Ishikawa (cell line): ENCODE measurements at regions not wholly inside any gene's neighbourhood (a gene's known extent, or its start where the extent isn't known, plus 50 kb on each side); places are given as distances from the start of the nearest gene placed in this dataset.

ENCODE experiments used
- CEBPB ChIP-seq: IDR thresholded peaks from 2 replicates; pipeline ENCODE4 v1.6.1; 2012
- EGR1 ChIP-seq: IDR thresholded peaks from 2 replicates; pipeline ENCODE4 v1.6.1; 2012

GRCh38 chr2:239467281-239467955 is 66.6 kb upstream of the HDAC4 start:
- TF ChIP-seq CEBPB, result no peak
- no peak for TF ChIP-seq EGR1
